ENCODE measurements at regions not wholly inside any gene's neighbourhood (a gene's known extent, or its start where the extent isn't known, plus 50 kb on each side); places are given as distances from the start of the nearest gene placed in this dataset.

GRCh38 chr12:13358391-13358905 is 161.9 kb downstream of the EMP1 start:
- in situ Hi-C loops (cut with MboI) (no loop called here), intact Hi-C loops (cut with micrococcal nuclease; ENCODE audit: unreplicated experiment) (no loop called here)
- Histone ChIP-seq H3K9ac (ENCODE audit: control insufficient read depth, insufficient read depth, low read length) (no peak overlapping the region), H3K27me3 (replicated peaks in 1 of 2; ENCODE audit: control insufficient read depth in 2 of 2, insufficient read depth in 2 of 2, low read length in 1 of 2) (peaks cover 0 to 3% of the 10 kb centered on the region in 2 experiments; a peak in 2 of 4 replicates), H3K4me3 (no peak overlapping the region), H3K4me2 (ENCODE audit: control insufficient read depth, insufficient read depth) (no peak overlapping the region), H3K9me3 (replicated peaks; ENCODE audit: control insufficient read depth, insufficient read depth, low read length) (no peaks in the 10 kb centered on the region), H3K27ac (ENCODE audit: control insufficient read depth, insufficient read depth) (no peak overlapping the region), H3K4me1 (ENCODE audit: control insufficient read depth, insufficient read depth, low read length) (no peaks in the 10 kb centered on the region), H3K36me3 (ENCODE audit: control insufficient read depth in 2 of 2, insufficient read depth in 2 of 2, low read length in 1 of 2) (no peaks in the 10 kb centered on the region), H2AFZ (ENCODE audit: control insufficient read depth, low read depth, low read length) (no peak overlapping the region), H3K79me2 (ENCODE audit: control insufficient read depth, insufficient read depth, low read length) (no peaks in the 10 kb centered on the region), H4K20me1 (ENCODE audit: control insufficient read depth, insufficient read depth) (no peaks in the 10 kb centered on the region)
- ChIA-PET RAD21 (ENCODE audit: unreplicated experiment) (no interaction called here), CTCF (interaction anchor here (0.5 to 0.9 kb wide), 2 partner anchors 302 to 466 kb away, joined by 3 to 4 read pairs; no protein-coding TSS in a partner anchor), POLR2A (no interaction called here), SMC1A (ENCODE audit: uncharacterized antibody, unreplicated experiment) (no interaction called here)
- TF ChIP-seq NR2C2 (IDR thresholded peaks at IDR 0.05; ENCODE audit: borderline replicate concordance, control insufficient read depth, insufficient read length, low read depth), result no peak
- no peak for TF ChIP-seq EP300 (IDR thresholded peaks at IDR 0.05; ENCODE audit: borderline replicate concordance in 1 of 2, control insufficient read depth in 1 of 2, low read depth in 2 of 2, low read length in 2 of 2)
- no peak for TF ChIP-seq REST (IDR thresholded peaks at IDR 0.05; ENCODE audit: low read depth, low read length)
- no peak for TF ChIP-seq BHLHE40 (IDR thresholded peaks at IDR 0.05; ENCODE audit: borderline replicate concordance in 1 of 2, low read depth in 2 of 2, low read length in 1 of 2)
- TF ChIP-seq, protein P1, sequence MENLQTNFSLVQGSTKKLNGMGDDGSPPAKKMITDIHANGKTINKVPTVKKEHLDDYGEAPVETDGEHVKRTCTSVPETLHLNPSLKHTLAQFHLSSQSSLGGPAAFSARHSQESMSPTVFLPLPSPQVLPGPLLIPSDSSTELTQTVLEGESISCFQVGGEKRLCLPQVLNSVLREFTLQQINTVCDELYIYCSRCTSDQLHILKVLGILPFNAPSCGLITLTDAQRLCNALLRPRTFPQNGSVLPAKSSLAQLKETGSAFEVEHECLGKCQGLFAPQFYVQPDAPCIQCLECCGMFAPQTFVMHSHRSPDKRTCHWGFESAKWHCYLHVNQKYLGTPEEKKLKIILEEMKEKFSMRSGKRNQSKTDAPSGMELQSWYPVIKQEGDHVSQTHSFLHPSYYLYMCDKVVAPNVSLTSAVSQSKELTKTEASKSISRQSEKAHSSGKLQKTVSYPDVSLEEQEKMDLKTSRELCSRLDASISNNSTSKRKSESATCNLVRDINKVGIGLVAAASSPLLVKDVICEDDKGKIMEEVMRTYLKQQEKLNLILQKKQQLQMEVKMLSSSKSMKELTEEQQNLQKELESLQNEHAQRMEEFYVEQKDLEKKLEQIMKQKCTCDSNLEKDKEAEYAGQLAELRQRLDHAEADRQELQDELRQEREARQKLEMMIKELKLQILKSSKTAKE (IDR thresholded peaks at IDR 0.05; ENCODE audit: low read depth, poor library complexity, severe bottlenecking), result no peak
- BruUV-seq (replicated peaks), result no TSS peak
- DNase-seq (ENCODE audit: low read depth, low spot score), result no peak
- FAIRE-seq, result no peak
- no peak for ATAC-seq
- WGBS (ENCODE audit: insufficient coverage, insufficient replicate concordance, low lambda C conversion rate, missing lambda C conversion rate), result 18% methylated on average over 4 of the region's 4 CpGs

Measured in GM12878 (cell line).